RKO (cell line): ENCODE measurements at regions not wholly inside any gene's neighbourhood (a gene's known extent, or its start where the extent isn't known, plus 50 kb on each side); places are given as distances from the start of the nearest gene placed in this dataset.

Source experiments
- DNase-seq: peaks from one replicate; pipeline ENCODE4 v3.0.0-alpha.2; 2016; ENCODE audit warnings: low spot score

DNA sequence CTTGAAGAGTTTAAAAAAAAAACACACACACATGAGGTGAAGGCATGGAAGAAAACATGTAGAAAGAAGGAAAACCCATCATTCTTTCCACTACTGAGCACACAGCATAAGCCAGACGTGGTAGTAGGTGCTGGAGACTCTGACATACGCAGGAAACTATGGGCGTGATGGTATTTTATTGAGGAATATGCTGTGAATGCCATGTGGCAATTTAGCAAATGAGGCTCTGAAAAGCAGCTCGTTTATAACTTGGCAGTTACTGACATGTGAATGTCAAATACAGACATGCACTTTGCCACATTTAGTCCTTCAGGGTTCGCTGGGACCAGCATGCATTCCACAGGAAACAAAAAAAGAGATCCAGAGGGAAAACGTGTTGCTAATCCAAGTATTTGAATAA is 74.3 kb upstream of the IFNAR2 start:
- DNase-seq: no peak

- peak; percentile 11 for DNase-seq
Measured at GRCh38 chr21:33157303-33157702, 72.4 kb upstream of the IFNAR2 start.

DNA sequence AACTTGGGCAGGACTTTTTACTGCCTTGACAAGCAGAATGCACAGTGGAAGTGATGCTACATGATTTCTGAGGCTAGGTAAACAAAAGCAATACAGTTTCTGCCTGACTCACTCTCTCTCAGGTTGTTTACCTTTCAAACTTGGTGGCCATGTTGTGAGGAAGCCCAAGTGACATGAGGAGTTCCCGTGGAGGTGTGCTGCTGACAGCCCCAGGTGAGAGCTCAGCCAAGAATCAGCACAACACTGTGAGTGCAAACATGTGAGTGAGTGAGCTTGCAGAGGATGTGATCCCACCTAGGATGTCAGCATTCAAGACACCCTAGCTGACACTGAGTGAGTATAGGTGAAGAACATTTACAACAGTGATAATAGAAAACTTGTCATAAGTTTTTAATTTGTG is 71.1 kb upstream of the IFNAR2 start:
- DNase-seq: no peak

DNA sequence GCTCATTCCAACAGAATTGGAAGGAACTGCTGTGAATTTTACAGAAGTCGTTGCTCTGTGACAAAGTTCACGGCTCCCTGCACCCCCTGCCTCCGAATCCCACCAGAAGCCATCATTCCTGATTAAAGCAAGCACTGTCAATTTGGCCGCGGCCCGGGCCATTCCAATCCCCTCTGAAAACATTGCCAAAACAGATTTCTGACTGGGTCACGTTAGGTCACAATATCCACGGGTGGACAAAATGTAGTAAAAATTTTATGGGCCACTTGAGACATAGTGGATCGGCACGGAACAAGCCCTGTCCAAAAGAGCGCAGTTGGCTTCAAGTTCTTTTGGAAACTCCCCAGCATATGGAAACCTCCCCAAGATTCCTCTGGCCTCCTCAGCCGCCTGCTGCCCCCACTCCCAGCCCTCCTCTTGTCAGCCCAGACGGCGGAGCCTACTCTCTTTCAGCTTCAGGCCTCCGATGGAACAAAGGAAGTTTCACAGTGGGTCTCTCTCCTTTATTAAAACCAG is 67.2 kb upstream of the IFNAR2 start:
- no peak for DNase-seq

- no peak for DNase-seq
Measured at GRCh38 chr21:33168886-33169285, 60.9 kb upstream of the IFNAR2 start.

- no peak for DNase-seq
Measured at GRCh38 chr21:33169359-33169758, 60.4 kb upstream of the IFNAR2 start.

- DNase-seq: no peak
Measured at GRCh38 chr21:33171616-33172169, 58.0 kb upstream of the IFNAR2 start.

DNA sequence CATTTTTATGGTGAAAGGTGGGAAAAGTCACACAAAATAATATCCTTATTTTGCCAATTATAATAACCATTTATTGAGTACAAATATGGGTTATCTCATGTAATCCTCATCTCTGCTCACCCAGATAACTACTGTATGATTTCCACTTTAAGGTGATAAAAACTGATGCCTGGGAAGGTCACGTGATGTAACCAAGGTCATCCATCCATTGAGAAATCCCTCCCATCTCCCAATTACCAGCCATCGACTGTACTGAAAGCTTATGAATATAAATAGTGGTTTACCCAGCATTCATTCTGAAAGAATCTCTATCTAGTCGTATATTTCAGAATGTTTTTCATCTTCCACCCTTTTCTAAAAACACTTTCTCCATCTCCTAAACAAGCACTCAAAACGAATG is 55.0 kb upstream of the IFNAR2 start:
- DNase-seq: no peak
